GM21717 (cell line): ENCODE measurements at regions not wholly inside any gene's neighbourhood (a gene's known extent, or its start where the extent isn't known, plus 50 kb on each side); places are given as distances from the start of the nearest gene placed in this dataset.
"Not testable (repeated sequence)": the region's sequence is repeated elsewhere in the genome, so short reads cannot be mapped to it uniquely, and the experiment has no call there.

Source experiments
- ATAC-seq: cut with Tn5 transposase; IDR thresholded peaks from one replicate; pipeline ENCODE4 v1.9.1; 2021; ENCODE audit warnings: mild to moderate bottlenecking, moderate library complexity; ENCODE audit not compliant: unreplicated experiment

DNA sequence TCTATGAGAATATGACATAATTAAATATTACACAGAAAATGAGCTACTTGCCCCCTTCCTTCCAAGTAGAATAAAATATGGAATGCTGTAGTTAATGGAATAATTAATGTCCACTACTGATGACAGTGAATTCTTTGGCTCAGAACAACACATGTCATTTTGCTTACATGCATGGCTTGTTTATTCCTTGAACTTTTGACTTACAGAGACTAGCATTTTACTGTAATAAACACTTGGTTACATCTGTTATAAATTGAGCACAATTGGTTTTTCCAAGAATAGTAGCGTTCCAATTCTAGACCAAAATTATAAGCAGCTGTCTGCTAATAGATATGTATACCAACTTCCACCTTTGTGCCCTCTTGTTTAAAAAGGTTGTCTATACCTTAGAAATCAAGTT, 286.7 kb downstream of the OTUD1 start:
- no peak for ATAC-seq

DNA sequence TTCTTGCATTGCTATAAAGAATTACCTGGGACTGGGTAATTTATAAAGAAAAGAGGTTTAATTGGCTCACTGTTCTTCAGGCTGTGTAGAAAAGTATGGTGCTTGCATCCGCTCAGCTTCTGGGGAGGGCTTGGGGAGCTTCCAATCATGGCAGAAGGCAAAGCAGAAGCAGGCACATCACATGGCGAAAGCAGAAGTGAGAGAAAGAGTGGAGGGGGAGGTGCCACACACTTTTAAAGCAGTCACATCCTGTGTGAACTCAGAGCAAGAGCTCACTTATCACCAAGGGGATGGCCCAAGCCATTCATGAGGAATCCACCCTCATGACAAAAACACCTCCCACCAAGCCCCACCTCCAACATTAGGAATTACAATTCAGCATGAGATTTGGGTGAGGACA, 303.5 kb downstream of the OTUD1 start:
- ATAC-seq, result peak; percentile 97

DNA sequence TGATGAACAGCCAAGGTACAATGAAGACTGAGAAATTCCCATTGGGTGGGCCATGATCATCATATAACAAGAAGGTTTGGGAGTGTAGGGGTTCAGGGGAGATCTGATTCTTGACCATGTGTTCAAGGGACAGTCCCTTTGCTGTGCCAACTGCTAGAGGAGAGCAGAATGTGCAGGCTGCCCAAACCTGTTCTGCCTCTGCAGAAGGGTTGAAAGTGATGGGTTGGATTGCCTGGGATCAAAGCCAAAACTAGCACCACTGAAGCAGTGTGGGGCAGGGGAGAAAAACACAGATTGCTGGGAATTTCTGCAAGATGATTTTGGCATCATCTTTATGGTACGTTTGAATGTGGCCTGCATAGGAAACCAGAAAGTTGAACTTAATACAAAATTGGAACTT, 303.9 kb downstream of the OTUD1 start:
- ATAC-seq, result peak; percentile 19

DNA sequence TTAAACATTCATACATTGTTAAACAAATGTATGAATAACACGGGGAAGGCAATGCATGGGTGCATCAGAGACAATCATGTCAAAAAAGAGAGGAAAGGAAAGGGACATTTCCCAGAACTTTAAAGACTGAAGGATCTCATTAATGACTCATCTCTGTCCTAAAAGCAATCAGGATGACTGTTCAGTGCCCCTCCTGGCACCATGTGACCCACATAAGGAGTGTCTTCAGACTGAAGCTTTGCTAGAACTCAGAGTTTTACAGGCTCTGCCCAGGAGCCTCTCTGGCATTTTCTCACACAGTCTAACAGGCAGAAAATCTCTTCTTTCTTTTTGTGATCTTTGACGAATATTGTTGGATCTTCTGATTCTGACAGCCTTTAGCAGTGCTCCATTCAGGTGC, 315.3 kb downstream of the OTUD1 start:
- ATAC-seq, result no peak

DNA sequence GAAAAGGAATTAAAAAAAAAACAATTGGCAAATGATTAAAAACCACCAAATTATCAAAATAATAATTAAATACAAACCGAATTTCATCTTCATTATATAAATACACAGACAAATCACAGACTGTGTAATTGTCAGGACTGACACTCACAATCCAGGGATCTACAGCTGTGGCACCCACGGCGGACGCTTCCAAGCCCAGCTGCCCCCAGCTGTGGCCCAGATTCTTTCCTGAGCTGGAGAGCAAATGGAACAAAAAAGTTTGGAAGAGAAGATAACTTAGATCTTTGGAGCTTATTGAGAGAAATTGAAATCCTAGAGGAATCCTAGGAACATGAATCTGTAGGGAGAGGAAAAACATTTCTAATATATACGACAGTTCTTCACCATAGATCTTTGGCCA, 316.1 kb downstream of the OTUD1 start:
- no peak for ATAC-seq

DNA sequence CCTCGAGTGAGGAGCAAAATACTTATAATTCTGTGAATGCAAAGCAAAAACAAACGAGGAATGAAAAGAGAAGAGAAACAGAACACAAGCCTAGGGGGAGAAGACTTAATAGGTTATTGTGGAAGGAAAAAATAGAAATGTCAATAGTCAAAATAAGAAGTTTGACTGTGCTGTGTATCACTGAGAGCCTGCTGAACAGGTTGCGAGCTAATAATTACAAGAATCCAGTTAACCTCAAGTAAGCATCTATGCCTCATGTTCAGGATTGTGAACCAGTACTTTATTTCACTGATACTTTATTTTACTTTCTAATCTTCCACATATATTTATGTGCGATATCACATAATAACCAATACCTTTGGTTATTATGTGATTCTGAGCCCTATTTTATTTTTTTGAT, 316.7 kb downstream of the OTUD1 start:
- no peak for ATAC-seq

DNA sequence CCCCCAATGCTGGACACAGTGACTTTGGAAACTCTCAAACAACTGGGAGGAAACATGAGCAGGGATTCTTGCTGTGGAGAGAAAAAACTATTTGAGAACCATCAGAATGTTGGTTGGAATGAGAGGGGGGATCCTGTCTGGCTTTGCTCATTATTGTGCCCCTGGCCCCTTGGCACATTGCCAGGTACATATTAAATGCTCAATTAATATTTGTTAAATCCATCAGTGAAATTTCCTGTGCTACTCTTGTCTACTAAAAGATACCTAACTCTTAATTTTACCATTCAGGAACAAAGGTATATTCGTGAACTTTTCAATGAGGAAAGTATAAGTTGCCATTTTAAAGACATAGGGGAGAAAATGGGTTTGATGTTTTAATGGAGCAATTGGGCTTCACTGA, 329.4 kb downstream of the OTUD1 start:
- ATAC-seq, result no peak

DNA sequence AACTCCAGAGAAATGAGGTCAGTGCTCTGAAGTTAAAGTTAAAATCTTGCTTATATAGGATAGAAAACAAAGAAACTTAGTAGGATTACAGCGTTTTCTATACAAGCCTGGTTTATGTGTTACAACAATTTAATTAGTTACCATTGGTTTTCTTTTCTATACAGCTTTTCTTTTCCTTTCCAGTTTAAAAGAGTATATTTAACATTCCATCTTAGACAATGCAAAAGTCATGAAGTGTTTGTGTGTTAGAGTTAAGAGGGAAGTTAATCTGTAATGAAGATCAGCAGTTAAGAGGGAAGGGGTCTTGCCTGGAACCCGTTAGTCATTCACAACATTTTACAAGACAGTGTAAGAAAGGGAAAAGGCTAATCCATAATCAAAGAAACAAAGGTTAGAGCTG, 338.3 kb downstream of the OTUD1 start:
- no peak for ATAC-seq

DNA sequence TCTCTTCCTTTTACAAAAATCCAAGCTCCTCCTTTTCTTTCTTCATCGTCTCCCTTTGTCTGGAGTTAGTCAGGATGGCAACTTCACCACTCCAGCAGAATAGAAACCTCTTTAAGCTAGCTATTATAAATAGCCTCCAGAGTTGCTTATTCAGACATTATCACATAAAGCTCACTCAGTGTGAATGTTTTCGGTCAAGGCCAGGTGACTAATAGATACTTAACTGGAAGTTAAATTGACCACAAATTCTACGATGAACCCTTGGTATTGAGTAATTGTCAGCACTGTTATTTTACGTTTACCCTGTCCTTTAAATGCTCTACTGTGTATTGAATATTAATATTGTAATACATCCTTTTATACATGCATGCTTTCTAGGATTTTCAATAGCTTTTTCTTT, 340.4 kb downstream of the OTUD1 start:
- no peak for ATAC-seq

DNA sequence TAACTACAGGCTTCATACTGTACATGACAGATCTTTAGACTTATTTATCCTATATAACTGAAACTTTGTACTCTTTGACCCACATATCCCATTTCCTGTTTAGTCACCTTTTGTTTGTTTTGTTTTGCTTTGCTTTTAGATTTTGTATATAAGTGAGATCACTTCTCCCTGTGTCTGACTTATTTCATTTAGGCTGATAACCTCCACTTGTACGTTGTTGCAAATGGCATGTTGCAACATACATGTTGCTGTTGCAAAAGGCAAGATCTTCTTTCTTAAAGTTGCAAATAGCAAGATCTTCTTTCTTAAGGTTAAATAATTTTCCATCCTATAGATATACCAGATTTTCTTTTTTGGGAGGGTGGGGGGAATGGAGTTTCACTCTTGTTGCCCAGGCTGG, 341.5 kb downstream of the OTUD1 start:
- no peak for ATAC-seq

DNA sequence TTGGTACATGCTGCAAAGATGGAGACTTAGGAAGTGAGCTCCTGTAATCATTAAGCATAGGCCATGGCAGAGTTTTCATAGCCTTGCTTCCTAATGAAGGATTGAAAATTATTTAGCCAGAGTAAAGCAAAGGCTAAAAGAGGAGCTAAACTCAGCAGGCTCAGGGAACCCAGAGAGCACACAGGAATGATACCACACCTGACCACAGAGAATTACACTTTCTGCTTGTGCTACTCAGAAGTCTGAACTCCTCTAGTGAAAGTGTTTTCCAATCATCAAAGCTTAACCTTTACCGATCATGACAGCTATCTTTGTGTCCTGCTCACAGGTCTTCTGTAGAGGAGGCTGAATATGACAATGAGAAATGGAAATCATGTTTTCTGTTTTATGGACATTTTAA, 347.7 kb downstream of the OTUD1 start:
- ATAC-seq, result no peak

DNA sequence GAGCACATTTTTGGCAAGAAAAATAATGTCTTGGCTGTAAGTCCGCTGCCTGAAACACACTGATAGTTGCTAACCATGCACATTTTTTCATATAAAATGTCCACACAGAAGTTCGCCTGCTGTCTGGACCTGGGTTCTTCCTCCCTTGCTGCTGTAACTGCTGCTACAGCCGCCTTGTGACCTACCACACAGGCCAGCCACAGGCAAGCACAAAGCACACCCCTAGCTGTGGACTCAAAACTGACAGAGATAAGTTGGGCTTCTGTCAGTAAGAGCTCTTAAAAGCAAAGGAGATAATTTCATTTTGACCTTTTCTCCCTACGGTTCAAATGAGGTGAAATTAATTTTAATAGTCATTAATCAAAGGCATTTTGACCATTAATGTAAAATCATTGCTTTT, 354.7 kb downstream of the OTUD1 start:
- ATAC-seq, result no peak

DNA sequence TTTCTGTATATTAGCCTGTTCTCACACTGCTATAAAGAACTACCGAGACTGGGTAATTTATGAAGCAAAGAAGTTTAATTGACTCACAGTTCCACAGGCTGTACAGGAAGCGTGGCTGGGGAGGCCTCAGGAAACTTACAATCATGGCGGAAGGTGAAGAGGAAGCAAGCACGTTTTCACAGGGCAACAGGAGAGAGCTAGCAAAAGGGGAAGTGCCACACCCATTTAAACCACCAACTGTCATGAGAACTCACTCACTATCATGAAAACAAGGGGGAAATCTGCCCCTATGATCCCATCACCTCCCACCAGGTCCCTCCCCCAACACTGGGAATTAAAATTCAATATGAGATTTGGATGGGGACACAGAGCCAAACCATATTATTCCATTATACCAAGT, 358.6 kb downstream of the OTUD1 start:
- not testable (repeated sequence) for ATAC-seq

DNA sequence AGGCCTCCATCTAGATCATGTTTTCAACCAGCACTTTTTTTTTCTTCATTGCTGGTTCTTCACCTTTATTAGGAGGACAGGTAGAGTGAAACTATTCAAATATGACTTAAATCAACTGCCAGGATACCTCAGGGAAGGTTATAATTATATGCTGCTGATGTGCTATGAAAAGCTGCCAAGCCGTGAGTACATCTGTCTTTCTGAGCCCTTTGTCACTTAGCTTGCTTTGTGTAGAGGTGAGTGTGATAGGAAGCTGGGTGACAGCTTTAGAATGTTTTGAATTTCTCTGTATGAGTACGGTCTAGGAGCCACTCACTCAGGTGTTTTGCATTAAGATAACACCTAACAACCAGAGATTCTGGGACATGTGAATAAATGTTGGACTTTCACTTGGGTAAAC, 365.2 kb downstream of the OTUD1 start:
- no peak for ATAC-seq

DNA sequence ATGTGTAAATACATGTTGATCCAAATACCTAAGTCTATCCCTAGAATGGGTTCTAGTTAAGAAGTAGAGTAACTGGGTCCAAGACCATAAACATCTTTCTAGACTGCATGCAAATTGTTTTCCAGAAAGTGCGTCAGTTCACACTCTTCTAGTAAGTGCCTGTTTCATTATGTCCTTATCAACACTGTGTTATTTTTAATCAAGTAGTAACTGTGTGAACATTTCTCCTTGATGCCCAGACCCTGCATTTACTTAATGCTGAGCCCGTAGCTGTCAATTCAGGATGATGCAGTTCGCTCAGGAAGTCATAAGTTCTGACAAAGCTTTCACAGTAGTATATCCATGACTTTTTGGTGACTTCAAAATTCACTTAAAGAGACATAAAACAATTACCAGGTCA, 374.8 kb downstream of the OTUD1 start:
- no peak for ATAC-seq

DNA sequence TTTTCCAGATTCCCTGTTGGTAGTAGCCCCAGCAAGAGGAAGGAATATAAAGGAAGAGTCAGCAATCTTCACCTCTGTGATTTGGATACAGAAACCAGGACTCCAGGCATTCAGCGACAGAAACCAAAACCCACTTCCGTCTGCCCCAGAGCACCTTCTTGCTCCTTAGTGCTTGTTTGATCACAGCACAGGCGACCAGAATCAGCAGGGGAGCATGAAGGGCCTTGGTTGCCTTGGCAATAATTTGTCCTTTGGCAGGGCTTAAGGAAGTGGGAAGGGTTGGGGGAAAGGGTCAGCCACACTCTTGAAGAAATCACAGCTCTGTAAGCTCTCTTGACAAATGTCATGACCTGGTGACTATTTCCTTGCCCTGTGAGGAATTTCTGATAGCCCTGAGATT, 379.6 kb downstream of the OTUD1 start:
- no peak for ATAC-seq

DNA sequence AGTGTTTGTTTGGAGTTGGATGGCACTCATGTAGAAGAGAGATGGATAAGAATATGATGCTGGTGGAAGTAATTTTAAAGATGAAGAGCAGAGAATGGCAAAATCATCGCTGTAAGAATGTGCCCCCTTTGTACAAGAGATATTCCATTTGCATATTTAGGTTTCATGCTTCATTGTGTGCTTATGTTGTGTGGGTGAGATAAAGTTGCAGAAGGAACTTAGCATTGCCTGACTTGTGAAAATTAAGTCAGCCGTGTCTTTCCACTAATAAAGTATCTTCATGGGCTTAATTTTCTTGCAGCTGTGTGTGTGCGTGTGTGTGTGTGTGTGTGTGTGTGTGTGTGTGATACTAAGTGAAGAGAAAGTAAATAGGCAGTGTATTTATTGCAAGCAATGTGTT, 381.9 kb downstream of the OTUD1 start:
- no peak for ATAC-seq

DNA sequence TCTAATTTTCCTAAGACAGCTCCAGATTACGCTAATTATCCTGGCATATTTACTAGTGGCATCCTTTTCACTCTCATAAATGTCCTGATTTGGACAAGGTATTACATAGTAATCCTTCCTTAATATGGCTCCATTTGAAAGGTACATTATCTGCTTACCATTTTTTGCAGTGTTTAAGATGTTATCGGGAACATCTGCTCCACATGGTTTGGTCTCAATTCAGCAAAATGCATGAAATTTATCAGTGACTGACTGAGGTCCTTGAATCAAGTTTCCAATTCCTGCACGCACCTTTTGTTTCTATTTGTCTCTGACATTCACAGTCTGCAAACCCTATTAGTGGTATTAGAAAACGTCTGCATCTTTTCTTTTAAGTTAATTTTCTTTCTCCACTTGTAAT, 384.1 kb upstream of the KIAA1217 start:
- ATAC-seq, result no peak

DNA sequence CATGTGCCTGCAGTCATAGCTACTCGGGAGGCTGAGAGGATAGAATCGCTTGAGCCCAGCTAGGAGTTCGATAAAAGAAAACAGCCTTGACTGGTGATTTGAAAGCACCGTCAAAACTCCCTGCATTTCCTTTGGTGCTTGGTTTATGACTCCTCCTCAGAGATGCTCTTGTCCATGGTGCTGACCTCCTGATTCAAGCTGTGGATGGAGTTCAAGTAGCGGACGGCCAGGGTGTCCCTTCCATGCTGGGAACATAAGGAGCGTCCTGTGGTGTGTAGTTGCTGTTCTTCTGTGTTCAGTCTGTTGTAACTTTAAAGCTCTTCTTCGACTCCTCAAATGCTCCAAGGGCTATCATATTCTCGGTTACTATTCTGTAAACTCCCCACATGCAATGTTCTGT, 382.5 kb upstream of the KIAA1217 start:
- ATAC-seq, result no peak

DNA sequence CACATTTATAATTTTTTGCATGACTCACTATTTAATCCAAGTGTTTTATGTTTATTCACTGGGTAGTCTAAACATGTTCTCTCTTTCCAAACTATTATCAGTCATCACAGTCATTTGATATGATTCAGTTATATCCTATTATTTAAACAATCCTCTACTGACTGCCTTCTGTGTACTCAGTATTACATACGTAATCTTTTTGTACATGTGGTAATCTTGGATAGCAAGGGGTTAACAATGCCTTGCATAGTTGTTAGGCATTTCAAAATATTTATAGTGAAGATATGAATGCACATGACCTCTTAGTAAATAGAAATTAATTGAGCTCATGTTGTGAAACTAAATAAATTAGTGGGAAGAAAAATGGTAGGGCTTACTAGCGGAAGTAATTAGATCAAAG, 379.4 kb upstream of the KIAA1217 start:
- no peak for ATAC-seq

DNA sequence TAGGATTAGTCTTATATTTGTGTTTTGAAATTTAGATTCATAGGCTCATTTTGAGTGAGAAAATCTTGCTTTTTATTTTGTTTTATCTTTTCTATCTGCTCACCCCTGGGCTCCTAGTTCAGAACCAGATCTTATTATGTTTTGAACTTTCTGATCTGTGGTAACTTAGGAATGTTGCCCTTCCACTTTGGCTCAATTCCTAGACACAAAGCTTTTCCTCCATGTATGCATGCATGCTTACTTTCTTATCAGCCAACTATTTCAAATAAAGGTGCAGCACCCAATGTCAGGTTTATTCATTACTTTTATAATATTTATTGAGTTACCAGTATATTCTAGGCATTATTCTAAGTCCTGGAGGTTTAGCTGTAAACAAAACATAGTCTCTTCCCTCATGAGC, 374.8 kb upstream of the KIAA1217 start:
- no peak for ATAC-seq

DNA sequence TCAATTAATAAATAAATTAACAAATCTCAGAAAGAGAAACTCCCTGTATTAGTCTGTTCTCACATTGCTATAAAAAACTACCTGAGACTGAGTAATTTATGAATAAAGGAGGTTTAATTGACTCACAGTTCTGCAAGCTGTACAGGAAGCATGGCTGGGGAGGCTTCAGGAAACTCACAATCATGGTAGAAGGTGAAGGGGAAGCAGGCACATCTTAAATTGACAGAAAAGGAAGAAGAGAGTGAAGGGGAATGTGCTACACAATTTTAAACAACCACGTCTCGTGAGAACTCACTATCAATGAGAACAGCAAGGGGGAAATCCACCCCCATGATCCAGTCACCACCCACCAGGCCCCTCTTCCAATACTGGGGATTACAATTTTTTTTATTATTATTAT, 358.3 kb upstream of the KIAA1217 start:
- no peak for ATAC-seq

DNA sequence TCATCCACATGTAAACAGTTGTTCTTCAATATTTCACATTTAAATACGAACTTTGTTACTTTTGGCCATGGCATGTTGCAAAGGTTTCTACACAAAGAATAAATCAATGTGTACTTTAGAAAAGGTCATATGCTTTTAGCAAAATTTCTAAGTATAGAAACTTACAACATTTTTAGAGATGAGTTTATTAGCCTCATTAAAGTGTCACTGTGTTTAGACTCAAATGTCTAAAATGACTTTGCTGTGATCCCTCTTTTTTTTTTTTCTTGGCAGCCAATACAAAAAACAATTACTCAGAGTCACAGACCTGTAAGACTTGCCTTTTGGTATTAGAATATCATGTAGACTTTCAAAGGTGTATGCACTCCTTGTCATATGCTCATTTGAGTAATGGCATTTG, 349.3 kb upstream of the KIAA1217 start:
- ATAC-seq, result no peak

DNA sequence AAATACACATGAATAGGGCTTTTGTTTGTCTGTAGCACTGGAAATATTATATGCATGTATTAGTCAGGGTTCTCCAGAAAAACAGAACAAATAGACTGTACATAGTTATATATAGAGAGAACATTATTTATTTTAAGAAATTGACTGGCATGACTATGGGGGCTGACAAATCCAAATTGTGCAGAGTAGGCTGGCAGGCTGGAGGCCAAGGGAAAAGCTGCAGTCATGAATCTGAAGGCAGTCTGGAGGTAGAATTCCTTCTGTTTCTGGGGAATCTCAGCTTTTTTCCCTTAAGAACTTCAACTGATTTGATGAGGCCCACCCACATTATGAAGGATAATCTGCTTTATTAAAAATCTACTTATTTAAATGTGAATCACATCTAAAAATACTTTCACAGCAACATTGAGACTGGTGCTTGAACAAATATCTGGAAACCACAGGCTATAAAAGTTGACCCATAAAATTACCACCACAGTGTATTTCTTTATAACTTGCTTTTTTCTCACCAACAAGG, 344.2 kb upstream of the KIAA1217 start:
- no peak for ATAC-seq
